KBM-7 (cell line): ENCODE measurements at regions not wholly inside any gene's neighbourhood (a gene's known extent, or its start where the extent isn't known, plus 50 kb on each side); places are given as distances from the start of the nearest gene placed in this dataset.

Experiments used
- DNase-seq: peaks from one replicate; pipeline ENCODE4 v3.0.0-alpha.2; 2015
- in situ Hi-C: fragments of 300-500 bp; cut with MboI; formaldehyde crosslinking; loops from 2 replicates; pipeline ENCODE4 v1.14.3; 2020; ENCODE audit warnings: low sequenced_read_pairs, low pct_unique_long_range_greater_than_20kb, mixed read lengths

- in situ Hi-C loops, result no loop called here
- no peak for DNase-seq
Observed at GRCh38 chr10:27451054-27451453, 53.0 kb upstream of the RAB18 start.

GRCh38 chr10:27450225-27450624, 53.9 kb upstream of the RAB18 start:
- in situ Hi-C loops, result no loop called here
- no peak for DNase-seq

- DNase-seq, result no peak
- in situ Hi-C loops, result no loop called here
Observed at GRCh38 chr10:27449571-27449970, 54.5 kb upstream of the RAB18 start.

GRCh38 chr10:27448921-27449320, 55.2 kb upstream of the RAB18 start:
- DNase-seq, result peak; percentile 57
- in situ Hi-C loops, result no loop called here

GRCh38 chr10:27447540-27447939, 56.6 kb upstream of the RAB18 start:
- peak; percentile 42 for DNase-seq

GRCh38 chr10:27446091-27446918, 57.8 kb upstream of the RAB18 start:
- in situ Hi-C loops, result no loop called here
- DNase-seq, result peak; percentile 72

More at GRCh38 chr10:27447540-27447939, 56.6 kb upstream of the RAB18 start:
- in situ Hi-C loops, result no loop called here

- in situ Hi-C loops, result no loop called here
Observed at GRCh38 chr10:27445070-27445469, 59.0 kb upstream of the RAB18 start.

GRCh38 chr10:27440478-27440877, 63.6 kb upstream of the RAB18 start:
- in situ Hi-C loops, result no loop called here
- no peak for DNase-seq

More at GRCh38 chr10:27445070-27445469, 59.0 kb upstream of the RAB18 start:
- no peak for DNase-seq

- DNase-seq, result no peak
- in situ Hi-C loops, result no loop called here
Observed at GRCh38 chr10:27440021-27440420, 64.1 kb upstream of the RAB18 start.

GRCh38 chr10:27439101-27439500, 65.0 kb upstream of the RAB18 start:
- DNase-seq, result no peak
- in situ Hi-C loops, result no loop called here

GRCh38 chr10:27437775-27438174, 66.3 kb upstream of the RAB18 start:
- DNase-seq, result no peak
- in situ Hi-C loops, result no loop called here

GRCh38 chr10:27436710-27437109, 67.4 kb upstream of the RAB18 start:
- in situ Hi-C loops, result no loop called here
- DNase-seq, result no peak

- no peak for DNase-seq
- in situ Hi-C loops, result no loop called here
Observed at GRCh38 chr10:27433976-27434375, 70.1 kb upstream of the RAB18 start.

GRCh38 chr10:27426948-27427467, 77.1 kb upstream of the RAB18 start:
- in situ Hi-C loops, result no loop called here
- no peak for DNase-seq

GRCh38 chr10:27413831-27414348, 90.2 kb upstream of the RAB18 start:
- in situ Hi-C loops, result no loop called here
- DNase-seq, result no peak

- in situ Hi-C loops, result no loop called here
- no peak for DNase-seq
Observed at GRCh38 chr10:27413387-27413786, 90.7 kb upstream of the RAB18 start.

- DNase-seq, result no peak
- in situ Hi-C loops, result no loop called here
Observed at GRCh38 chr10:27410153-27410552, 94.0 kb upstream of the RAB18 start.

GRCh38 chr10:27407271-27407670, 96.8 kb upstream of the RAB18 start:
- DNase-seq, result no peak
- in situ Hi-C loops, result no loop called here

- DNase-seq, result peak; percentile 10
- in situ Hi-C loops, result no loop called here
Observed at GRCh38 chr10:27399871-27400270, 104.2 kb upstream of the RAB18 start.

GRCh38 chr10:27393961-27394360, 110.1 kb upstream of the RAB18 start:
- no peak for DNase-seq
- in situ Hi-C loops, result no loop called here

- DNase-seq, result no peak
- in situ Hi-C loops, result no loop called here
Observed at GRCh38 chr10:27392606-27393005, 111.5 kb upstream of the RAB18 start.
